DMS153 treated with DMSO at 0.1 percent for 48 hours (cell line): ENCODE measurements at regions not wholly inside any gene's neighbourhood (a gene's known extent, or its start where the extent isn't known, plus 50 kb on each side); places are given as distances from the start of the nearest gene placed in this dataset.

ENCODE experiments used
- DNase-seq: peaks from one replicate; lab custom pipeline; 2025; ENCODE audit not compliant: unreplicated experiment; lab: John Stamatoyannopoulos, UW

- no peak for DNase-seq
These were observed 261.4 kb upstream of the ZP4 start for GRCh38 chr1:238152119-238152518.

DNA sequence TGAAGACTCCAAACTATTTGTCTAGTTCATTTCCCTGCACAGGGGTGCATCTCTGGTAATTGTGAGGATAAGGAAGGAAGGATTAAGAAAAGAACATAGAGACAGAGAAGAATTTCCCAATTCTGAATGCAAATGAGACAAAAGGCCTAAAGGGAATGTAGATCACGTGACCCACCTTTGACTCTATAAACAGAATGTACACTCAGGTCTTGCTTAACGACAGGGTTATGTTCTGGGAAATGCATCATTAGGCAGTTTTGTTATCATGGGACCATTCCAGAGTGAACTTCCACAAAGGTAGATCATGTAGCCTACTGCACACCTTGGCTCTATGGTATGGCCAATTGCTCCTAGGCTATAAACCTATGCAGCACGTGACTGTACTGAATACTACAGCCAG lies 252.3 kb upstream of the ZP4 start:
- DNase-seq = no peak

GRCh38 chr1:238141353-238141752 lies 250.6 kb upstream of the ZP4 start:
- DNase-seq = no peak

DNA sequence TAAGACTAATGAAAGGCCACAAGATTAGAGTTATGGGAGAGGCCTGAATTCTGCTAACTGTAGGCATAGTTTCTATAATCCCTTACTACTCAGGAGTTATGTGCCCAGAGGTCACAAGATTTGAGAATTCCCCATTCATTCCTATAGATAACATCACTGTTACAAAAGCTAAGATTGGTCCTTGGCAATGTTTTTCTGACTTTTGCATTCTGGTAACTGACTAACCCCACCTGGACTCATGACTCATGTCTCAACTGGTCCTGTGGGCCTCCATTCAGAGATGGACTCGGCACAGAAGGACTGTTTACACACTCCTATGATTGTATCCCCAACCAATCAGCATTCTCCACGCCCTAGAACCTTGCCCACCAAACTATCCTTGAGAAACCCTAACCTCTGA lies 249.0 kb upstream of the ZP4 start:
- DNase-seq = no peak

DNA sequence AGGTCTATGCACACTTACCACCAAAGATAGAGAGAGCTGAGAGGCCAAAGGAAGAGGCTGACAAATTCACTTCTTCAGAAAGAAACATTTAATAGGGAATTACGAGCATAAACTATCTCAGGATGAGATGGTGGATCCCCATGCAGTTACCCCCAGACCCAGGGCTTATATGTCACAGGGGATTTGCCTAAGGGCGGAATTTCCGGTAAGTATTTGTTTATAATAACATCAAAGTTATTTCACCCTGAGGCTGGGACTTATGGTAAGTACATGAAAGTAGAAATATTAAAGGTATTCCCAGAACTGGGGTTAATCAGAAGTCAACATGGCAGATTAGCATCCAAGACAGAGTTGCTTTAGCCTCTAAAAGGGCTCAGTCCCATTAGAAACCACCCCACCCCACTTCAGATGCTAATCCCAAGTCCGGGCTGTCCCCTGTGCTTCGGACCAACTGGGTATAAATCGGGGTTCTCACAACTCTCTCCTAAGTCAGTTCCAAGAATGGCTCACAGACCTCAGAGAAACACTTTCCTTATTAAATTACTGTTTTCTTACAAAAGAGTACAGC lies 247.4 kb upstream of the ZP4 start:
- DNase-seq = no peak

GRCh38 chr1:238135708-238136664 lies 245.3 kb upstream of the ZP4 start:
- DNase-seq = no peak

- DNase-seq = no peak
These were observed 239.0 kb upstream of the ZP4 start for GRCh38 chr1:238129677-238130076.

DNA sequence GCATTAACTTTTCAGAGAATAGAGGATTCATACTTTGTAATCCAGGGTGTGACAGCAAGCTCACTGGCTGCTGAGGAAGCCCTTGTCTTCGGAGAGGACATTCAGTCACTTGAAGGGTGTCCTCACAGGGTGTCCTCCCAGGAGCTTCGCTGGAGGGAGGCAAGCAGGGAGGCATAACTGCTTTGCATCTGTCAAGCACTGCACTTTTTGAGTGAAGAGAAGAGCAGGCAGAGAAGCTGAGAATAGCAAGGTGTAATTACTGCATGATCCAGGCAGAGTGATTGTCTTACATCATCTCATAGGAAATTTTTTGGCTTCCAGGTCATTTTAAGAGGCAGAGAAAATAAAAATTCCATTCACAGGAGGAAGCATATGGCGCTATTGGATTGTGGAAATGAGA lies 232.5 kb upstream of the ZP4 start:
- no peak for DNase-seq

DNA sequence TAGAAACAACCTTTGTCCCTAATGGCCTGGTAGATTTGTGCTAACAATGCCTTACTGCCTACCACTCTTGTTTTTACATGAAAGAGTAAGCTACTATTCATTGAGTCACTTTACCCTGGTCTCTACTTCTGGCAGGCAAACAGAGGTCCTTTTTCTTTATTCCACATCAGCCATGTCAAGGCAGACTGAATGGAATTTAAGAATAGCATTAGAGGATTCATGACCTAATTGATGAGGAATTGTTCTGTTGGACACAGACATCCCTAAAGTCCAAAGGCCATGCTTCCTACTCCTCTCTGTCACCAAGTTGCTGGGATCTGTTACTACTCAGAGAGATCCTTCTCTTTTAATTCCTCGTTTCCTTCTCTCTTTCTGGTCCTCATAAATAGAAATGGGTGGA lies 229.1 kb upstream of the ZP4 start:
- no peak for DNase-seq

DNA sequence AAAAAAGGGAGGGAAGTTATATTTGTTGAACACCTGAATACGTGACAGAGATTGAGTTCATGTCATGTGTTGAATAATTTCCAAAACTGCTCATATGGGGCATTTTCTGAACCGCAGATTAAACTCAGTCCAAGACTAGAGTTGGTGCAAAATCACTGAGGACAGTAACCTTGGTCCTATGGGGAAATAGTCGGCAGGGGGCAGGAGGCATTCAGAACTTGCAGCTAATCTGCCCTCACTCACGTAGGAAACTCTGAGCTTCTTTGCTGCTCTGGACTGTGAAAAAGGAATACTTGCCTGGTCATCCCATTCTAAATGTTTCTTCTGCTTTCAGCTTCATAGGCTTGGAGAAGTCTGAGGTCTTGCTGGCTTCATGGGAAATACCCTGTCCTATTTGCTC lies 228.3 kb upstream of the ZP4 start:
- no peak for DNase-seq

DNA sequence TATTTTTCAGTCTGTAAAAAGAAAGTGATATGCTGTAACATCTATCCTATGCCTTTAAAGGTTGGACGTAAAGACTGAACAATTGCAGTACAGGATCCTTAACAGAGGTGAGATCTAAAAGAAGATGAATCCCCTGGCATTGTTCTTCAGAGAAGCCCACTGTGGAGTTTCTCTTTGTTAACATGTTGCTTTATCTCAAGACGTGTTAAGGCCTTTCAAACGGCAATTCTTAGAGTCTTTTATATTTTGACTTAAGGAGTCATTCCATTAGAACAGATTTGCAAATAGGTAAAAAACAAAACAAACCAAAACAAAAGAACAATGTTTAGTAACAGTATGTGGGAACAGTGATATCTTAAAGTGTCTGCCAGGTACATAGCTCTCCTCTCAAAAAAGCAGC lies 225.1 kb upstream of the ZP4 start:
- DNase-seq = no peak

DNA sequence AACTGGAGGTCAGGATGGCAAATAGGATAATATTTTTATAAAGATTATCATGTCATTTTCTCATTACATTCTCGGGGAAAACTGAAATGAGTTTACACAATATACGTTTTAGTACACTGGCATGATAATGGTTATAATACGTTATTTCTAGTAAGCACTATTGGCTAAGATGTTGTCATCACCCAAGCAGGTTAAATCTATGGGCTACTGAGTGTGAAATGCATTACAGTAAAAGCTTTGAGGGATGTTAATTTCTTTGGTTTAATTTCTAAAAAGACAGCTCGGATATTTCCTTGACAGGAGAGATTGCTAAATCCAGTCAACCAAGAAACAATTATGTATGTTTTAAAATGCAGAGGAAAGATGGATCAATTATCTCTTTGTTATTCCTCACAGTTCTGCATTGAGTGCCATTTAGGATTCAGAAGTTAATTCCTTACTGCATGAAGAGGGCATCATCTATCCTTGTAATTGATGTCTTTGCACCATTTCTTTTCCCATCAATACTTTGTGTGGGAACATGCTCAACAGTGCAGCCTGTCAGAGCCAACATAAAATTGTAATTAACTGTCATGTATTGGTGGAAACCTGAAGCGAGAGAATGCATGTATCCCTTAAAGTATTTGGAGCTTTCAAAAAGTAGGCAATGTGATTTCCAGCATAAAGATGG lies 222.4 kb upstream of the ZP4 start:
- DNase-seq = no peak

- no peak for DNase-seq
These were observed 220.8 kb upstream of the ZP4 start for GRCh38 chr1:238111516-238111915.

DNA sequence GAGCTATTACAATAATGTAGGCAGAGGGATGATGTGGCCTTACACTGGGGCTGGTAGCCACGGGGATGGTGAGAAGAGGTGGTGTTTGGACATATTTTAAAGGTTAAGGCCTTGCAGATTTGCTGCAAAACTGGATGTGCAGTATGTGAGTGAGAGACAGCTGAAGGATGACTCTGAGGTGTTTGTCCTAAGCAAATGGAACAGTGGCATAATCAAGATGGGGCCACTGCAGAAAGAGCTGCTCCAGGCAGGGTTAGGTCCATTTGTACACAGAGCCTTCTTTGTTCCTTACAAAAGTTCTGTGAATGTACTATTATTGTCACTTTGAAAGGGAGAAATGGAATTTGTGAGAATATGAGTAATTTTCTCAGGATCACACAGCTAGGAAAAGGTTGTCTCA lies 220.4 kb upstream of the ZP4 start:
- DNase-seq = no peak

DNA sequence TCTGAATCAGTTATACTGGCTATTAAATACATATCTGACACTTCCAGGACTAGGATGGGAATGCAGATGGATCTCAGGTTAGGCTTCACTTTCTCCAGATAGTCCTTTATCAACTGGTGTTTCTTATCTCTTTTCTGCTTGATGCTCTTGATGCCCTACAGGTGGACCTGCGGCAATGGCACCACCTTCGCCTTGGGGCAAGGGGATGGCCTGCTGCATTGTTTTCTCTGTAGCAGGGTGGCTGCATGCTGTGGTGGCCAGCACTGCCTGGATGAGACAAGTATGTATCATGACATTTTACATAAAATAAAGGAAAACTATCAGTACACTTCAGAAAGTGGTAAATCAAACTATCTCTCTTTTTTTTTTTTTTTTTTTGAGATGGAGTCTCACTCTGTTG lies 217.7 kb upstream of the ZP4 start:
- DNase-seq = no peak

DNA sequence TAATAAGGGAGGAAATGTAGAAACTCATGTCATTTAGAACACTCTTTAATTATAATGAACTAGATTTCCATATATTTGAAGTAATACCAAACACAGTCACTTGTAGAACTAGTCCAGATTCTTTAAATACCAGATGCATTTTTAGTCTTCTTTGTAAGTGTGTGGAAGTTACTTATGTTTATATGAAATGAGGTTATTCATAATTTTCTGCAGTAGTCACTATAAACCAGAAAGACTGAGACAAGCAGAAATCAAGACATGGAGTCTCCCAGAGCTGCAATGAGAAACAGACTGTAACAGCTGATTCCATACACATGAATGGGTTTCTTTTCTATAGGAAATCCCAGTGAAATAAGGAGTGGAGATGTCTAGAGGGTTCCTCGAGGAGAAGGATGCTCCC lies 216.6 kb upstream of the ZP4 start:
- DNase-seq = no peak

DNA sequence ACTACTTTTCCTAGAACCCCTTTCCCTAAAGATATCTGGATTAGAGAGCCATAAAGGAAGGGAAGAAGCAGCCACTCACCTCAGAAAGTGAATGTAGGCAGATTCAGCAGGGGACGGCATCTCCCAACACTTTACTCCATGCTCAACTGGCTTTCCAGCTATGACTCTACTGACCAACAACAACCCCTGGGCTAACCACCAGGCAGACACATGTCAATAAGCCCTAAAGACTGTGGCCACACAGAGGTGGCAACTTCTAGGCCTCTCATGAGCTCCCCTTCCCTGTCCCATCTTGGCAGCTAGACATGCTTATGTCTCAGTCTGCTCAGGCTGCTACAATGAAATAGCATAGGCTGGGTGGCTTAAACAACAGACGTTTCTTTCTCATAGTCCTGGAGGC lies 214.0 kb upstream of the ZP4 start:
- DNase-seq = no peak

DNA sequence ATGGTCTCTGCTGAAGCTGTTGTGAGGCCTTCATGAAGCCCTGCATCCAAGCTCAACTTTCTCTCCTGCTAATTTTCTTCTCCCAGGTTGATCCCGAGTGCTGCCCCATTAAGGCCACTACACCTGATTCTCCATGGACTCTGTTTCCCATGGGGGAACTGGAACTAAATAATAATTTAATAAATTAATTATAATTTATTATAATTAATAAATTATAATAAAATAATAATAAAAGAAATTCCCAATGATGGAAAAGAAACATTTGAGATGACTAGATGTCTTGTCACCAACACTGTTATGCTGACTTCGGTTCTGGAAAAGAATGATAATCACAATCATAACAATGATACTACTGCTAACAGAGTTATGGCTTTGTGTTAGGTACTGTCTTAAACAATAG lies 211.2 kb upstream of the ZP4 start:
- DNase-seq = no peak

- DNase-seq = no peak
These were observed 209.1 kb upstream of the ZP4 start for GRCh38 chr1:238099871-238100270.

GRCh38 chr1:238089615-238090014 lies 198.9 kb upstream of the ZP4 start:
- no peak for DNase-seq

DNA sequence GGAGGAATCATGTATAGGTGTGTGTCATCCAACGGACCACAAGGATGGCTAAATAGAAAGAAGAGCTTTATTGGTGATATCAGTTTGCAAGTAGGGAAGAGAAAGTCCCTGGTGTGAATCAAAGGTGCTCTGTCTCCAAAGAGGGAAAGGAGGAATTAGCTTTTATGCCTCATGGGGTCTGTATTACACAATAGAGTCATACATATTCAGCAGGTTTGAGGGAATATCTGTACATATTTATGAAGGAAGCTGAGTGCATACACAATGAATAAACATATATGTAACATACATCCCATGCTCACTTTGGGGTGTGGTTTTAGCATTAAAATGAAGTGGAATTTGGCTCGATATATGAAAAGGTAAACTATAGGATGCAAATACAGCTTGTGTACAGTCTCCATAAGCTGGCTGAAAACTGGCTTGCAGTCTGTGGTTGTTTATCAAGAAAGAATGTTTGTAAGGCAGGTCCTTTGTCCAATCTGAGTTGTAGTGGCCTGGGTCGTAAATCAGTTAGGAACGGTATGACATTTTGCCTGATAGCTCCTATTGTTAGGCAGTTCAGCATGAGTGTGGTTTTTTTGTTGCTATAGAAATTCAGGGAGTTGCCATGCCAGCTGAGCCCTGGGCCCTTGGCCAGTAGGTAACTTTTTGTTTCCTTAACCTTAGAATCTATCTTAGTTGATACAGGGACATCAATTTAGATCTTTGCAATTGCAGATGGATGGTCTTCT lies 198.0 kb upstream of the ZP4 start:
- peak; percentile 66 for DNase-seq

DNA sequence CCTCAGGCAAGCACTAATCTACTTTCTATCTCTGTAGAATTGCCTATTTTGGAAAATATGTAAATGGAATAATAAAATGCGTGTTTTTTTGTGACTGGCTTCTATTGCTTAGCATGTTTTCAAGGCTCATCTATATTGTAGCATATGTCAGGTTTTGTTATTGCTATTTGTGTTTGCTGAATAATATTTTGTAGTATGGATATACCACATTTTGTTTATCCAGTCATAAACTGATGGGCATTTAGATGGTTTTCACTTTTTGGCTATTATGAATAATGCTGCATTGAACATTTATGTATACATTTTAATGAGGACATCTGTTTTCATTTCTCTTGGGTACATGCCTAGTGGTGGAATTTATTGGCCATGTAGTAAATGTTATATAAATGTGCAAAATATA lies 183.3 kb upstream of the ZP4 start:
- DNase-seq = no peak
